Smooth muscle cell (in vitro differentiated cells): ENCODE measurements at regions not wholly inside any gene's neighbourhood (a gene's known extent, or its start where the extent isn't known, plus 50 kb on each side); places are given as distances from the start of the nearest gene placed in this dataset.
A peak's percentile ranks its signal among the peaks of the same experiment; 100 is the strongest.

ENCODE experiments used
- DNase-seq: peaks from one replicate; lab custom pipeline; 2025; ENCODE audit not compliant: unreplicated experiment; lab: John Stamatoyannopoulos, UW
- H2AFZ ChIP-seq: fragments of 200-600 bp; sonication (generic); 2 replicates; pipeline ENCODE4 v1.6.0; 2016; ENCODE audit warnings: antibody characterized with exemption, low read depth, mild to moderate bottlenecking
- H3F3A ChIP-seq: fragments of 200-600 bp; sonication (generic); 2 replicates; pipeline ENCODE4 v1.6.0; 2017; ENCODE audit warnings: antibody characterized with exemption, low read depth
- H3K27ac ChIP-seq: fragments of 200-600 bp; sonication (generic); 2 replicates; pipeline ENCODE4 v1.5.1; 2016; ENCODE audit warnings: low read depth, mild to moderate bottlenecking
- H3K27me3 ChIP-seq: fragments of 200-600 bp; sonication (generic); 2 replicates; pipeline ENCODE4 v1.6.1; 2016; ENCODE audit warnings: low read depth, mild to moderate bottlenecking
- H3K36me3 ChIP-seq: fragments of 200-600 bp; sonication (generic); 2 replicates; pipeline ENCODE4 v1.5.1; 2016; ENCODE audit warnings: low read depth
- H3K4me1 ChIP-seq: fragments of 200-600 bp; sonication (generic); 2 replicates; pipeline ENCODE4 v1.5.1; 2016; ENCODE audit warnings: low read depth
- H3K4me2 ChIP-seq: fragments of 200-600 bp; sonication (generic); 2 replicates; pipeline ENCODE4 v1.6.0; 2016; ENCODE audit warnings: mild to moderate bottlenecking
- H3K4me3 ChIP-seq: fragments of 200-600 bp; sonication (generic); 2 replicates; pipeline ENCODE4 v1.5.1; 2016; ENCODE audit warnings: mild to moderate bottlenecking
- H3K79me2 ChIP-seq: fragments of 200-600 bp; sonication (generic); 2 replicates; pipeline ENCODE4 v1.6.0; 2016; ENCODE audit warnings: low read depth, mild to moderate bottlenecking
- H3K9ac ChIP-seq: fragments of 200-600 bp; sonication (generic); 2 replicates; pipeline ENCODE4 v1.6.0; 2016; ENCODE audit warnings: low read depth
- H3K9me3 ChIP-seq: fragments of 200-600 bp; sonication (generic); replicated peaks from 2 replicates; pipeline ENCODE4 v1.5.1; 2016; ENCODE audit warnings: low read depth
- H4K20me1 ChIP-seq: fragments of 200-600 bp; sonication (generic); 2 replicates; pipeline ENCODE4 v1.6.0; 2016; ENCODE audit warnings: low read depth
- CTCF ChIP-seq: fragments of 200-600 bp; sonication (generic); IDR thresholded peaks from 2 replicates; pipeline ENCODE4 v1.5.1; 2017; ENCODE audit warnings: borderline replicate concordance, mild to moderate bottlenecking, antibody characterized with exemption; ENCODE audit not compliant: insufficient read depth, poor library complexity, severe bottlenecking
- WGBS: methylation state at CpG from one replicate; pipeline ENCODE4 v1.1.7; 2016; ENCODE audit warnings: low lambda C conversion rate; 5-methylcytosine and 5-hydroxymethylcytosine counted together

GRCh38 chr12:24069532-24070395, 120.3 kb upstream of the SOX5 start:
- H3K4me1 ChIP-seq: peaks cover 11% of the 10 kb centered on the region
- no peak overlapping the region for H3K27ac ChIP-seq
- H3K79me2 ChIP-seq: no peaks in the 10 kb centered on the region
- H2AFZ ChIP-seq: no peak overlapping the region
- TF ChIP-seq CTCF: no peak
- WGBS: 33% methylated on average over 7 of the region's 7 CpGs
- H3F3A ChIP-seq: no peaks in the 10 kb centered on the region
- H3K27me3 ChIP-seq: no peaks in the 10 kb centered on the region
- no peak overlapping the region for H3K4me3 ChIP-seq
- H3K9me3 ChIP-seq: no peaks in the 10 kb centered on the region
- no peak for DNase-seq
- peak overlapping the region; percentile 11 for H3K4me2 ChIP-seq
- no peaks in the 10 kb centered on the region for H3K36me3 ChIP-seq
- H4K20me1 ChIP-seq: no peaks in the 10 kb centered on the region
- H3K9ac ChIP-seq: no peak overlapping the region

GRCh38 chr12:24066865-24067264, 117.4 kb upstream of the SOX5 start:
- DNase-seq: no peak
- no peak overlapping the region for H3K4me2 ChIP-seq
- no peak overlapping the region for H3K27ac ChIP-seq
- no peaks in the 10 kb centered on the region for H3F3A ChIP-seq
- WGBS: 93% methylated on average over 2 of the region's 2 CpGs
- no peaks in the 10 kb centered on the region for H4K20me1 ChIP-seq
- no peak overlapping the region for H3K4me3 ChIP-seq
- no peaks in the 10 kb centered on the region for H3K79me2 ChIP-seq
- H3K9ac ChIP-seq: no peak overlapping the region
- TF ChIP-seq CTCF: no peak
- H2AFZ ChIP-seq: no peak overlapping the region
- no peaks in the 10 kb centered on the region for H3K9me3 ChIP-seq
- no peaks in the 10 kb centered on the region for H3K27me3 ChIP-seq
- peaks cover 11% of the 10 kb centered on the region for H3K4me1 ChIP-seq
- H3K36me3 ChIP-seq: no peaks in the 10 kb centered on the region

- Histone ChIP-seq H3K27me3 (no peaks in the 10 kb centered on the region), H3K27ac (no peak overlapping the region), H4K20me1 (no peaks in the 10 kb centered on the region), H3K4me2 (no peak overlapping the region), H3K36me3 (no peaks in the 10 kb centered on the region), H3K4me3 (no peak overlapping the region), H3K4me1 (peaks cover 11% of the 10 kb centered on the region), H3F3A (no peaks in the 10 kb centered on the region), H3K9me3 (no peaks in the 10 kb centered on the region), H3K9ac (no peak overlapping the region), H2AFZ (no peak overlapping the region), H3K79me2 (no peaks in the 10 kb centered on the region)
- DNase-seq: no peak
- TF ChIP-seq CTCF: no peak
Measured at GRCh38 chr12:24066097-24066496, 116.6 kb upstream of the SOX5 start.
